Parathyroid adenoma (tissue), 2 donors: ENCODE measurements at regions not wholly inside any gene's neighbourhood (a gene's known extent, or its start where the extent isn't known, plus 50 kb on each side); places are given as distances from the start of the nearest gene placed in this dataset.

Experiments used
- H2AFZ ChIP-seq: fragments of 300-600 bp; sonication (generic); one replicate; pipeline ENCODE4 v1.7.0; 2017; ENCODE audit warnings: antibody characterized with exemption, mild to moderate bottlenecking
- H3K27ac ChIP-seq: fragments of 300-600 bp; sonication (generic); one replicate; pipeline ENCODE4 v1.7.0; 2017
- H3K27me3 ChIP-seq: fragments of 300-600 bp; sonication (generic); one replicate; pipeline ENCODE4 v1.7.0; 2017; ENCODE audit warnings: low read length; ENCODE audit not compliant: control insufficient read depth, insufficient read depth
- H3K36me3 ChIP-seq: fragments of 300-600 bp; sonication (generic); one replicate; pipeline ENCODE4 v1.7.0; 2017; ENCODE audit warnings: low read length; ENCODE audit not compliant: control insufficient read depth, insufficient read depth
- H3K4me1 ChIP-seq: fragments of 300-600 bp; sonication (generic); one replicate; pipeline ENCODE4 v1.7.0; 2017; ENCODE audit warnings: control low read depth
- H3K4me2 ChIP-seq: fragments of 300-600 bp; sonication (generic); one replicate; pipeline ENCODE4 v1.7.0; 2017; ENCODE audit warnings: low read length
- H3K4me3 ChIP-seq: fragments of 300-600 bp; sonication (generic); one replicate; pipeline ENCODE4 v1.7.0; 2017; ENCODE audit warnings: low read depth, low read length
- H3K79me2 ChIP-seq: fragments of 300-600 bp; sonication (generic); one replicate; pipeline ENCODE4 v1.7.0; 2017; ENCODE audit warnings: control low read depth
- H3K9ac ChIP-seq: fragments of 300-600 bp; sonication (generic); one replicate; pipeline ENCODE4 v1.7.0; 2017; ENCODE audit warnings: mild to moderate bottlenecking
- H3K9me3 ChIP-seq: fragments of 300-600 bp; sonication (generic); one replicate; pipeline ENCODE4 v1.7.0; 2017; ENCODE audit warnings: low read length; ENCODE audit not compliant: control insufficient read depth
- CTCF ChIP-seq: fragments of 300-600 bp; sonication (generic); IDR thresholded peaks from one replicate; pipeline ENCODE4 v1.7.0; 2017; ENCODE audit warnings: antibody characterized with exemption, mild to moderate bottlenecking
- donor health status: primary hyperparathyroidism.

- H3K27ac ChIP-seq, result no peak overlapping the region
- H3K4me3 ChIP-seq, result no peak overlapping the region
- no peaks in the 10 kb centered on the region for H3K36me3 ChIP-seq
- H2AFZ ChIP-seq, result no peak overlapping the region
- no peak overlapping the region for H3K9ac ChIP-seq
- no peaks in the 10 kb centered on the region for H3K4me1 ChIP-seq
- TF ChIP-seq CTCF, result no peak
- no peaks in the 10 kb centered on the region for H3K9me3 ChIP-seq
- H3K79me2 ChIP-seq, result no peaks in the 10 kb centered on the region
- H3K27me3 ChIP-seq, result no peaks in the 10 kb centered on the region
- no peak overlapping the region for H3K4me2 ChIP-seq
These were observed 404.9 kb upstream of the MMS22L start for GRCh38 chr6:97687916-97688315.

- H3K4me3 ChIP-seq, result no peak overlapping the region
- H3K36me3 ChIP-seq, result no peaks in the 10 kb centered on the region
- H3K27ac ChIP-seq, result no peak overlapping the region
- no peaks in the 10 kb centered on the region for H3K9me3 ChIP-seq
- H2AFZ ChIP-seq, result no peak overlapping the region
- H3K27me3 ChIP-seq, result no peaks in the 10 kb centered on the region
- no peak overlapping the region for H3K4me2 ChIP-seq
- H3K9ac ChIP-seq, result no peak overlapping the region
- TF ChIP-seq CTCF, result no peak
- H3K4me1 ChIP-seq, result no peaks in the 10 kb centered on the region
- no peaks in the 10 kb centered on the region for H3K79me2 ChIP-seq
These were observed 406.2 kb upstream of the MMS22L start for GRCh38 chr6:97689078-97689754.

- H3K79me2 ChIP-seq, result no peaks in the 10 kb centered on the region
- no peak overlapping the region for H3K4me2 ChIP-seq
- no peaks in the 10 kb centered on the region for H3K9me3 ChIP-seq
- H3K27me3 ChIP-seq, result no peaks in the 10 kb centered on the region
- TF ChIP-seq CTCF, result no peak
- H3K4me3 ChIP-seq, result no peak overlapping the region
- H3K4me1 ChIP-seq, result no peaks in the 10 kb centered on the region
- no peaks in the 10 kb centered on the region for H3K36me3 ChIP-seq
- H3K27ac ChIP-seq, result no peak overlapping the region
- H2AFZ ChIP-seq, result no peak overlapping the region
- H3K9ac ChIP-seq, result no peak overlapping the region
These were observed 414.4 kb upstream of the MMS22L start for GRCh38 chr6:97697456-97697855.

- Histone ChIP-seq H3K79me2 (no peaks in the 10 kb centered on the region), H3K4me1 (no peaks in the 10 kb centered on the region), H2AFZ (no peak overlapping the region), H3K9ac (no peak overlapping the region), H3K36me3 (no peaks in the 10 kb centered on the region), H3K4me3 (no peak overlapping the region), H3K4me2 (no peak overlapping the region), H3K27ac (no peak overlapping the region), H3K9me3 (no peaks in the 10 kb centered on the region), H3K27me3 (no peaks in the 10 kb centered on the region)
- no peak for TF ChIP-seq CTCF
These were observed 418.8 kb upstream of the MMS22L start for GRCh38 chr6:97701801-97702200.

GRCh38 chr6:97702248-97702647, 419.2 kb upstream of the MMS22L start:
- Histone ChIP-seq H2AFZ (no peak overlapping the region), H3K36me3 (no peaks in the 10 kb centered on the region), H3K4me2 (no peak overlapping the region), H3K27ac (no peak overlapping the region), H3K4me3 (no peak overlapping the region), H3K79me2 (no peaks in the 10 kb centered on the region), H3K9ac (no peak overlapping the region), H3K27me3 (no peaks in the 10 kb centered on the region), H3K4me1 (no peaks in the 10 kb centered on the region), H3K9me3 (no peaks in the 10 kb centered on the region)
- TF ChIP-seq CTCF, result no peak
